GM12873 (cell line): ENCODE measurements at regions not wholly inside any gene's neighbourhood (a gene's known extent, or its start where the extent isn't known, plus 50 kb on each side); places are given as distances from the start of the nearest gene placed in this dataset.

Experiments used
- CTCF ChIP-seq: IDR thresholded peaks from 2 replicates; pipeline ENCODE4 v1.5.1; 2012; ENCODE audit warnings: low read depth, mild to moderate bottlenecking, moderate library complexity, low read length, control low read depth; ENCODE audit not compliant: insufficient read depth; ENCODE audit errors: missing control alignments

GRCh38 chr13:40047322-40047771, 391.9 kb downstream of the COG6 start:
- no peak for TF ChIP-seq CTCF

GRCh38 chr13:40048551-40048950, 393.1 kb downstream of the COG6 start:
- no peak for TF ChIP-seq CTCF

DNA sequence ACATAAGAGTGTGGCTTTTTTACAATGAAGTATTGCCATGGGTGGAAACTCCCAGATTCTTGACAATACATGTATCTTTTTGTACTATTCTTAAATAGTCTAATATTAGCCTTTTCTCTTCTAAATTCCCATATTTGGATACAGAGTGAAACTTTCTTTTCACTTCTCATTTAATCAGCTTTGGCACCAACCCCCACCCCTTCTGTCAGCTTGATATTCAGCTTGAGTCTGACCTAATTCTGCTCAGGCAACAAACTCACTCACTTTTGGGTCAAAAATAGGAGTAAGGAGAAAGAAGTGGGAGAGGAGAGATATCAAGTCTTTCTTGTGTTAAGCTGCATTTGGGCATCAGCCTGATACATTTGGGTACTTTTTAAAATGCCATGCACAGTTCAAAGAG, 397.5 kb downstream of the COG6 start:
- TF ChIP-seq CTCF = no peak

- TF ChIP-seq CTCF = no peak
Observed at GRCh38 chr13:40053401-40053800, 397.9 kb downstream of the COG6 start.

- no peak for TF ChIP-seq CTCF
Observed at GRCh38 chr13:40056898-40057619, 401.6 kb downstream of the COG6 start.

- TF ChIP-seq CTCF = no peak
Observed at GRCh38 chr13:40058757-40059236, 403.3 kb downstream of the COG6 start.

DNA sequence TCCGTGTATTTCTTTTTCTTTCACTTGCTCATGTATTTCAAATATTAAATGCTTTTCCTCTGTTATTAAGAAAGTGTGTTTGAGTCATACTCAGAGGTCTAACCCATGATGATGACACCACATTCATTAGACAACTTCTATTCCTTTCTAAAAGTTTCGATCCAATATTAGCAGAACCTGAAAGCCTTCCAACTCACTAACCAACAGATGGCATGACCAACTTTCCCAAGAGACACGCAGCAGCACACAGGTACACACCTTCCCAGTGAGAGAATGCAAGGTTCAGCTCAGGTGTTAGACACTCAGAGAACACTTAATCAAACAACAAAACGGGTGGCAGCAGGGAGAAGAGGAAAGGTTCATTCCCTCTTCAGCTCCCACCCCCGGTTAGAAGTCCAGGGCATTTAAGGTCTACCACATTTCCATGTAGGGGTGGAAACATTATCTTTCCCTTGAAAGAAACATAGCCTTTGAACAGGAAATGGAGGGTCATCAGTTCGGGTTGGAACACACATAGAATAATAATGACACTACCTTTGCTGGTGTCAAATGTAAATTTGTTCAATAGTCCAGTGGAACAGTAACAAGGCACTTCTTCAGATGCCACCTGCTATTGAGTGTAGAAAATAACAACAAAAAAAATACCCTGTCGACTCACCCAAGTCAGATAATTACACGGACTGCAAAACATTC, 404.2 kb downstream of the COG6 start:
- TF ChIP-seq CTCF = no peak
